GM23338 (cell line): ENCODE measurements at regions not wholly inside any gene's neighbourhood (a gene's known extent, or its start where the extent isn't known, plus 50 kb on each side); places are given as distances from the start of the nearest gene placed in this dataset.

Experiments used
- ATAC-seq: fragments of 200-7000 bp; cut with Tn5 transposase; 3 replicates; pipeline ENCODE4 v1.9.1; 2020
- DNase-seq: peaks from one replicate; pipeline ENCODE4 v3.0.0-alpha.2; 2015; ENCODE audit warnings: low spot score
- H2AFZ ChIP-seq: fragments of 200-600 bp; sonication (generic); 2 replicates; pipeline ENCODE4 v1.8.0; 2016; ENCODE audit warnings: antibody characterized with exemption, mild to moderate bottlenecking, moderate library complexity
- H3F3A ChIP-seq: fragments of 200-600 bp; sonication (generic); replicated peaks from 2 replicates; pipeline ENCODE4 v1.8.0; 2017; ENCODE audit warnings: antibody characterized with exemption, mixed run types, low read depth
- H3K27ac ChIP-seq: fragments of 200-600 bp; sonication (generic); 2 replicates; pipeline ENCODE4 v1.6.1; 2016; ENCODE audit warnings: low read depth
- H3K27me3 ChIP-seq: fragments of 200-600 bp; sonication (generic); 2 replicates; pipeline ENCODE4 v1.8.0; 2016; ENCODE audit warnings: mild to moderate bottlenecking, mixed run types, moderate library complexity; ENCODE audit not compliant: insufficient read depth
- H3K36me3 ChIP-seq: fragments of 200-600 bp; sonication (generic); 2 replicates; pipeline ENCODE4 v1.8.0; 2016; ENCODE audit warnings: mild to moderate bottlenecking; ENCODE audit not compliant: insufficient read depth
- H3K4me1 ChIP-seq: fragments of 200-600 bp; sonication (generic); 2 replicates; pipeline ENCODE4 v1.8.0; 2016; ENCODE audit warnings: mild to moderate bottlenecking, moderate library complexity; ENCODE audit not compliant: insufficient read depth
- H3K4me2 ChIP-seq: fragments of 200-600 bp; sonication (generic); 2 replicates; pipeline ENCODE4 v1.7.1; 2017; ENCODE audit warnings: mixed run types
- H3K4me3 ChIP-seq: fragments of 200-600 bp; sonication (generic); 2 replicates; pipeline ENCODE4 v1.6.1; 2016; ENCODE audit warnings: mixed run types
- H3K79me2 ChIP-seq: fragments of 200-600 bp; sonication (generic); replicated peaks from 2 replicates; pipeline ENCODE4 v1.8.0; 2017; ENCODE audit warnings: mild to moderate bottlenecking; ENCODE audit not compliant: insufficient read depth
- H3K9me2 ChIP-seq: fragments of 200-600 bp; sonication (generic); 2 replicates; pipeline ENCODE4 v1.8.0; 2017; ENCODE audit not compliant: insufficient read depth
- H4K20me1 ChIP-seq: fragments of 200-600 bp; sonication (generic); replicated peaks from 2 replicates; pipeline ENCODE4 v1.8.0; 2017; ENCODE audit warnings: mild to moderate bottlenecking; ENCODE audit not compliant: insufficient read depth
- H3K27ac Mint-ChIP-seq: 2 replicates; pipeline ENCODE4 v1.8.0; 2020; ENCODE audit warnings: inconsistent platforms, mild to moderate bottlenecking, moderate library complexity, mixed read lengths
- H3K27me3 Mint-ChIP-seq: 3 replicates; pipeline ENCODE4 v1.8.0; 2022; ENCODE audit warnings: low read depth, mild to moderate bottlenecking, moderate library complexity, mixed read lengths, inconsistent platforms; ENCODE audit not compliant: insufficient read depth, poor library complexity
- H3K36me3 Mint-ChIP-seq: 3 replicates; pipeline ENCODE4 v1.8.0; 2021; ENCODE audit warnings: low read depth, mild to moderate bottlenecking, inconsistent platforms, moderate library complexity, mixed read lengths
- H3K4me1 Mint-ChIP-seq: 3 replicates; pipeline ENCODE4 v1.8.0; 2020; ENCODE audit warnings: mild to moderate bottlenecking, inconsistent platforms, mixed read lengths
- H3K4me3 Mint-ChIP-seq: 3 replicates; pipeline ENCODE4 v1.8.0; 2021; ENCODE audit warnings: moderate library complexity, mild to moderate bottlenecking, inconsistent platforms, mixed read lengths
- H3K9me3 Mint-ChIP-seq: 3 replicates; pipeline ENCODE4 v1.8.0; 2020; ENCODE audit warnings: moderate library complexity, mild to moderate bottlenecking, inconsistent platforms, mixed read lengths
- CREB1 ChIP-seq: fragments of 250-450 bp; sonication (Bioruptor Pico); IDR thresholded peaks from 2 replicates; pipeline ENCODE4 v1.5.0; 2020; ENCODE audit warnings: low read depth, mild to moderate bottlenecking, moderate library complexity
- CTCF ChIP-seq, 2 experiments: fragments of 200-600 bp in 1 of 2; sonication (generic) in 1 of 2; conservative IDR thresholded peaks; 2 replicates each; pipeline versions ENCODE4 v1.5.1 to v1.6.1; 2016 to 2017; ENCODE audit warnings: antibody characterized with exemption in 2 of 2, low read depth in 2 of 2, mild to moderate bottlenecking in 2 of 2, moderate library complexity in 1 of 2
- ETS1 ChIP-seq: IDR thresholded peaks from 2 replicates; pipeline ENCODE4 v1.6.1; 2016; ENCODE audit warnings: antibody characterized with exemption
- EZH2 ChIP-seq: fragments of 200-600 bp; sonication (generic); IDR thresholded peaks from one replicate; pipeline ENCODE4 v1.8.0; 2017; ENCODE audit warnings: antibody characterized with exemption, mild to moderate bottlenecking, low read depth; ENCODE audit not compliant: unreplicated experiment
- NANOG ChIP-seq: IDR thresholded peaks from 2 replicates; pipeline ENCODE4 v1.6.1; 2016; ENCODE audit warnings: antibody characterized with exemption, borderline replicate concordance
- STAT1 ChIP-seq: IDR thresholded peaks from one replicate; pipeline ENCODE4 v1.6.1; 2016; ENCODE audit warnings: antibody characterized with exemption; ENCODE audit not compliant: unreplicated experiment
- ZNF114 ChIP-seq: fragments of 250-450 bp; sonication (Bioruptor Pico); IDR thresholded peaks from 2 replicates; pipeline ENCODE4 v1.5.0; 2020; ENCODE audit warnings: mild to moderate bottlenecking, moderate library complexity
- ZNF331 ChIP-seq: fragments of 250-450 bp; sonication (Bioruptor Pico); IDR thresholded peaks from 2 replicates; pipeline ENCODE4 v1.5.0; 2020; ENCODE audit warnings: low read depth, mild to moderate bottlenecking, moderate library complexity
- ZNF462 ChIP-seq: fragments of 250-450 bp; sonication (Bioruptor Pico); IDR thresholded peaks from 2 replicates; pipeline ENCODE4 v1.5.0; 2020; ENCODE audit warnings: mild to moderate bottlenecking, moderate library complexity
- TF ChIP-seq, protein P1 (sequence below): IDR thresholded peaks from one replicate; pipeline ENCODE4 v1.6.1; 2018; ENCODE audit warnings: antibody characterized with exemption; ENCODE audit not compliant: unreplicated experiment

DNA sequence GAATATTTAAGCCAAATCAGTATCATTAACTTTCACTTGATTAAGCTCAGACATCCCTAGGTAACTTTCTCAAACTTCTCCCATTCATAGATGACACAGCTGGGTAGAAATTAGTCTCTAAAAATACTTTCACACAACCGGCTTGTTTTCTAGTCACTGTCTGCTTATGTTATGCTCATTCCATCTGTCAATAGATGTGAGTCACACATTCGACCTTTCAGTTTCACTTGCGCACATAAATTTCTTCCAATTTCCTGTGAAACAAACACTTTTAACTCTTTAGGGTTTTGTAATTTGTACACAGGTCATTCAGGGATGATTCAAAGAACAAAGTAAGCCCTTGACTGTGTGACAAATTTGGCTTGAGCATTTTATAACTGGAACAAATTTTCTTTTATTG lies 723.0 kb downstream of the KCNA4 start:
- Histone ChIP-seq H3K27me3 (no peaks in the 10 kb centered on the region), H3K36me3 (no peaks in the 10 kb centered on the region), H2AFZ (no peak overlapping the region), H3K4me3 (no peak overlapping the region), H3K4me1 (no peaks in the 10 kb centered on the region), H3K79me2 (no peaks in the 10 kb centered on the region), H3K4me2 (no peak overlapping the region), H3K27ac (no peak overlapping the region), H4K20me1 (no peaks in the 10 kb centered on the region), H3K9me2 (no peaks in the 10 kb centered on the region), H3F3A (no peaks in the 10 kb centered on the region)
- ATAC-seq (no peak), DNase-seq (no peak)
- Mint-ChIP-seq H3K4me1 (no peaks in the 10 kb centered on the region), H3K4me3 (no peak overlapping the region), H3K27me3 (no peaks in the 10 kb centered on the region), H3K9me3 (no peaks in the 10 kb centered on the region), H3K27ac (no peak overlapping the region), H3K36me3 (no peaks in the 10 kb centered on the region)
- no peak for TF ChIP-seq ETS1
- no peak for TF ChIP-seq CTCF (conservative IDR thresholded peaks at IDR 0.05; ENCODE audit: low read depth in 2 of 2)
- TF ChIP-seq ZNF331 (CRISPR knock-in tag), result no peak
- TF ChIP-seq EZH2, result no peak
- no peak for TF ChIP-seq ZNF114 (CRISPR knock-in tag)
- TF ChIP-seq STAT1, result no peak
- no peak for TF ChIP-seq NANOG
- TF ChIP-seq CREB1 (CRISPR knock-in tag), result no peak
- TF ChIP-seq ZNF462 (CRISPR knock-in tag), result no peak
- TF ChIP-seq, protein P1, sequence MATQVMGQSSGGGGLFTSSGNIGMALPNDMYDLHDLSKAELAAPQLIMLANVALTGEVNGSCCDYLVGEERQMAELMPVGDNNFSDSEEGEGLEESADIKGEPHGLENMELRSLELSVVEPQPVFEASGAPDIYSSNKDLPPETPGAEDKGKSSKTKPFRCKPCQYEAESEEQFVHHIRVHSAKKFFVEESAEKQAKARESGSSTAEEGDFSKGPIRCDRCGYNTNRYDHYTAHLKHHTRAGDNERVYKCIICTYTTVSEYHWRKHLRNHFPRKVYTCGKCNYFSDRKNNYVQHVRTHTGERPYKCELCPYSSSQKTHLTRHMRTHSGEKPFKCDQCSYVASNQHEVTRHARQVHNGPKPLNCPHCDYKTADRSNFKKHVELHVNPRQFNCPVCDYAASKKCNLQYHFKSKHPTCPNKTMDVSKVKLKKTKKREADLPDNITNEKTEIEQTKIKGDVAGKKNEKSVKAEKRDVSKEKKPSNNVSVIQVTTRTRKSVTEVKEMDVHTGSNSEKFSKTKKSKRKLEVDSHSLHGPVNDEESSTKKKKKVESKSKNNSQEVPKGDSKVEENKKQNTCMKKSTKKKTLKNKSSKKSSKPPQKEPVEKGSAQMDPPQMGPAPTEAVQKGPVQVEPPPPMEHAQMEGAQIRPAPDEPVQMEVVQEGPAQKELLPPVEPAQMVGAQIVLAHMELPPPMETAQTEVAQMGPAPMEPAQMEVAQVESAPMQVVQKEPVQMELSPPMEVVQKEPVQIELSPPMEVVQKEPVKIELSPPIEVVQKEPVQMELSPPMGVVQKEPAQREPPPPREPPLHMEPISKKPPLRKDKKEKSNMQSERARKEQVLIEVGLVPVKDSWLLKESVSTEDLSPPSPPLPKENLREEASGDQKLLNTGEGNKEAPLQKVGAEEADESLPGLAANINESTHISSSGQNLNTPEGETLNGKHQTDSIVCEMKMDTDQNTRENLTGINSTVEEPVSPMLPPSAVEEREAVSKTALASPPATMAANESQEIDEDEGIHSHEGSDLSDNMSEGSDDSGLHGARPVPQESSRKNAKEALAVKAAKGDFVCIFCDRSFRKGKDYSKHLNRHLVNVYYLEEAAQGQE, result no peak
